Mucosa of descending colon (tissue), 3 donors: ENCODE measurements at regions not wholly inside any gene's neighbourhood (a gene's known extent, or its start where the extent isn't known, plus 50 kb on each side); places are given as distances from the start of the nearest gene placed in this dataset.

Experiments
- ATAC-seq: fragments of 200-7000 bp; cut with Tn5 transposase; one replicate; pipeline ENCODE4 v1.9.1; 2020; ENCODE audit warnings: mild to moderate bottlenecking, moderate library complexity
- DNase-seq, 3 donors: peaks; one replicate each; pipeline ENCODE4 v3.0.0-alpha.2; 2020
- H3K36me3 ChIP-seq: fragments of 200-600 bp; one replicate; pipeline ENCODE4 v1.8.0; 2021; ENCODE audit warnings: low read depth, mild to moderate bottlenecking
- H3K4me1 ChIP-seq: fragments of 200-600 bp; one replicate; pipeline ENCODE4 v1.8.0; 2021; ENCODE audit warnings: low read depth, mild to moderate bottlenecking
- H3K4me3 ChIP-seq: fragments of 200-600 bp; one replicate; pipeline ENCODE4 v1.8.0; 2021; ENCODE audit warnings: mild to moderate bottlenecking
- H3K9me3 ChIP-seq: fragments of 200-600 bp; one replicate; pipeline ENCODE4 v1.8.0; 2021; ENCODE audit warnings: mild to moderate bottlenecking
- CTCF ChIP-seq: fragments of 200-600 bp; IDR thresholded peaks from one replicate; pipeline ENCODE4 v1.8.0; 2022; ENCODE audit warnings: antibody characterized with exemption, mild to moderate bottlenecking
- intact Hi-C, 2 donors: fragments of 100-400 bp; cut with DNase I in 1 of 2; cut with micrococcal nuclease in 1 of 2; formaldehyde crosslinking; loops; one replicate each; pipeline versions ENCODE4 v1.11.0 to v1.11.1; 2022; cut with DNase I, micrococcal nuclease
- donor health status: DM: no; HTN: no; CAD: no; lungs with moderate emphysema.
- donor health status: DM: no; HTN: no; CAD: no.
- donor health status: DM: no; HTN: yes; CAD: no.

- TF ChIP-seq CTCF, result no peak
- intact Hi-C loops, result no loop called here
- H3K36me3 ChIP-seq, result no peaks in the 10 kb centered on the region
- H3K9me3 ChIP-seq, result no peaks in the 10 kb centered on the region
- DNase-seq (no peak), ATAC-seq (no peak)
- H3K4me3 ChIP-seq, result no peak overlapping the region
- H3K4me1 ChIP-seq, result no peaks in the 10 kb centered on the region
These were observed 129.9 kb upstream of the MOCS2 start for GRCh38 chr5:53239301-53239990.

- ATAC-seq, result no peak
- Histone ChIP-seq H3K4me1 (no peaks in the 10 kb centered on the region), H3K36me3 (no peaks in the 10 kb centered on the region), H3K4me3 (no peak overlapping the region), H3K9me3 (no peaks in the 10 kb centered on the region)
- TF ChIP-seq CTCF, result no peak
- intact Hi-C loops, result no loop called here
- DNase-seq, result no peak
These were observed 131.1 kb upstream of the MOCS2 start for GRCh38 chr5:53240661-53241060.

GRCh38 chr5:53241572-53241971 is 132.0 kb upstream of the MOCS2 start:
- intact Hi-C loops, result no loop called here
- Histone ChIP-seq H3K9me3 (no peaks in the 10 kb centered on the region), H3K36me3 (no peaks in the 10 kb centered on the region), H3K4me3 (no peak overlapping the region), H3K4me1 (no peaks in the 10 kb centered on the region)
- DNase-seq (no peak), ATAC-seq (no peak)
- TF ChIP-seq CTCF, result no peak

- intact Hi-C loops, result no loop called here
- Histone ChIP-seq H3K4me3 (no peak overlapping the region), H3K4me1 (no peaks in the 10 kb centered on the region), H3K9me3 (no peaks in the 10 kb centered on the region), H3K36me3 (no peaks in the 10 kb centered on the region)
- ATAC-seq, result no peak
- no peak for TF ChIP-seq CTCF
- no peak for DNase-seq
These were observed 133.8 kb upstream of the MOCS2 start for GRCh38 chr5:53243403-53243802.

GRCh38 chr5:53246042-53246836 is 136.7 kb upstream of the MOCS2 start:
- H3K4me3 ChIP-seq, result no peak overlapping the region
- intact Hi-C loops, result no loop called here
- H3K9me3 ChIP-seq, result no peaks in the 10 kb centered on the region

More at GRCh38 chr5:53246042-53246836, 136.7 kb upstream of the MOCS2 start:
- no peak for ATAC-seq
- DNase-seq, result no peak
- no peak for TF ChIP-seq CTCF
- Histone ChIP-seq H3K36me3 (no peaks in the 10 kb centered on the region), H3K4me1 (no peaks in the 10 kb centered on the region)
